BLaER1 treated with 17β-estradiol and CSF1 and Interleukin-3, amounts not matched to agents 10 nM and 100 nM (cell line): ENCODE measurements at regions not wholly inside any gene's neighbourhood (a gene's known extent, or its start where the extent isn't known, plus 50 kb on each side); places are given as distances from the start of the nearest gene placed in this dataset.

Experiments
- H3K27ac ChIP-seq, 11 experiments: shearing (Covaris generic); formaldehyde crosslinking; 2 replicates each; pipeline ENCODE4 v1.8.1; 2022
- H3K27me3 ChIP-seq, 11 experiments: shearing (Covaris generic); formaldehyde crosslinking; 2 replicates each; pipeline ENCODE4 v1.8.1; 2022
- H3K36me3 ChIP-seq, 11 experiments: shearing (Covaris generic); formaldehyde crosslinking; 2 replicates each; pipeline ENCODE4 v1.8.1; 2022
- H3K4me1 ChIP-seq, 10 experiments: shearing (Covaris generic); formaldehyde crosslinking; 2 replicates each; pipeline ENCODE4 v1.8.1; 2022
- H3K4me2 ChIP-seq, 11 experiments: shearing (Covaris generic); formaldehyde crosslinking; 2 replicates each; pipeline ENCODE4 v1.8.1; 2022
- H3K4me3 ChIP-seq, 10 experiments: shearing (Covaris generic); formaldehyde crosslinking; 2 replicates each; pipeline ENCODE4 v1.8.1; 2022
- H3K9ac ChIP-seq, 11 experiments: shearing (Covaris generic); formaldehyde crosslinking; 2 replicates each; pipeline ENCODE4 v1.8.1; 2022
- H3K9me3 ChIP-seq, 11 experiments: shearing (Covaris generic); formaldehyde crosslinking; replicated peaks in 1 of 11; 2 replicates each; pipeline ENCODE4 v1.8.1; 2022
- H4K20me1 ChIP-seq, 11 experiments: shearing (Covaris generic); formaldehyde crosslinking; 2 replicates each; pipeline ENCODE4 v1.8.1; 2022
- Cebpa-rat ChIP-seq, 11 experiments: shearing (Covaris generic); IDR thresholded peaks; 2 replicates each; pipeline ENCODE4 v1.8.1; 2022

DNA sequence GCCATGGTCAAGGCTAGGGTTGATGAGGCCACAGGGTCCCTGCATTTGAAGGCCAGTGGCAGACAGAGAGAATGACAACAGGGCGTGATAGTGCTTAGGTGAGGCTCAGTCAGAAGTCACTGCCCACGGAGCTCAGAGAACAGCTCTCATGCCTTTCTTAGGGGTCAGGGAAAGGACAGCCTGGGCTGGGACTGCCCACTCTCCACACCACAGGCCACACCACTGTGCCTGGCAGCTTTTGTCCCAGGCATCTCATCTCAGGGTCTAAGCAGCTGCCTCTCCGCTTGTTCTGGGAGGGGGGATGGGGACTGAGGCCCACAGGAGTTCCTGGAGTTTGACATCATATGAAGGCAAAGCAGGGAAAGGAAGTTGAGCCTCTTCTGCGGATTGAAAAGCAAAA is 150.2 kb upstream of the B3GAT1 start:
- H3K27me3 ChIP-seq, result peaks cover 0 to 9% (median 0%) of the 10 kb centered on the region in 11 experiments; a peak in 2 of 22 replicates
- TF ChIP-seq Cebpa-rat (IDR thresholded peaks at IDR 0.05), result no peak
- H3K36me3 ChIP-seq, result no peaks in the 10 kb centered on the region
- H3K9ac ChIP-seq, result no peak overlapping the region
- no peak overlapping the region for H3K27ac ChIP-seq
- peaks cover 7 to 25% (median 24%) of the 10 kb centered on the region in 10 experiments for H3K4me1 ChIP-seq
- no peak overlapping the region for H3K4me2 ChIP-seq
- peaks cover 0 to 13% (median 0%) of the 10 kb centered on the region in 11 experiments; a peak in 6 of 22 replicates for H4K20me1 ChIP-seq
- no peak overlapping the region for H3K4me3 ChIP-seq
- H3K9me3 ChIP-seq, result no peaks in the 10 kb centered on the region

DNA sequence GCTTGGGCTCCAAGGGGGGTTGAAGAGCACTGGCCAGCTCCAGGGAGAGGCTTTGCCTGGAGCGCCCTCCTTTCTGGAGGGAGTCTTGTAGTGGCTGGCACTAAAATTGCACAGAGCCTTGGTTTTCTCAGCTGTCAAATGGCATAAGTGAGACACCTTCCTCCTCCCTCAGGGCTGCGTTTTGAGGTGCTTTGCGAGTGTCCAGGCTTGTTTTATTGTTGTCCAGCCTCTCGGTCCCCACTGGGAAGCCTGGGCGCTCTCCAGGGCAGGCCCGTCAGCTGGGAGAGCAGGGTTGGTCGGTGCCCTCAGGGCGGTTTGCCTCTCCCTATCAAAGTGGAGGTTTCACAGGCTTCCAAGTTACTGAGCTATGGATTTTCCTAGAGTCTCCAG is 149.3 kb upstream of the B3GAT1 start:
- Histone ChIP-seq H3K4me2 (peak overlapping the region in 10 of 11 experiments; percentile 14 to 92 (median 78); a peak in 18 of 22 replicates), H3K9me3 (no peaks in the 10 kb centered on the region), H3K4me1 (peaks cover 7 to 25% (median 24%) of the 10 kb centered on the region in 10 experiments), H4K20me1 (peaks cover 0 to 13% (median 0%) of the 10 kb centered on the region in 11 experiments; a peak in 6 of 22 replicates), H3K36me3 (no peaks in the 10 kb centered on the region), H3K27ac (peak overlapping the region in 1 of 11 experiments; percentile 17; a peak in 1 of 22 replicates), H3K9ac (peak overlapping the region in 3 of 11 experiments; percentile 6 to 42 (median 35); a peak in 1 of 22 replicates), H3K4me3 (no peak overlapping the region), H3K27me3 (peaks cover 0 to 9% (median 0%) of the 10 kb centered on the region in 11 experiments; a peak in 2 of 22 replicates)
- no peak for TF ChIP-seq Cebpa-rat (IDR thresholded peaks at IDR 0.05)

- peaks cover 0 to 9% (median 0%) of the 10 kb centered on the region in 11 experiments; a peak in 2 of 22 replicates for H3K27me3 ChIP-seq
- no peak for TF ChIP-seq Cebpa-rat (IDR thresholded peaks at IDR 0.05)
- no peaks in the 10 kb centered on the region for H3K36me3 ChIP-seq
- H3K9ac ChIP-seq, result peak overlapping the region in 3 of 11 experiments; percentile 6 to 42 (median 35); a peak in 2 of 22 replicates
- peaks cover 7 to 25% (median 24%) of the 10 kb centered on the region in 10 experiments for H3K4me1 ChIP-seq
- no peak overlapping the region; a peak in 1 of 20 replicates for H3K4me3 ChIP-seq
- peak overlapping the region in 2 of 11 experiments; percentile 4 to 17; a peak in 2 of 22 replicates for H3K27ac ChIP-seq
- peaks cover 0 to 13% (median 0%) of the 10 kb centered on the region in 11 experiments; a peak in 6 of 22 replicates for H4K20me1 ChIP-seq
- no peaks in the 10 kb centered on the region for H3K9me3 ChIP-seq
- H3K4me2 ChIP-seq, result peak overlapping the region in 10 of 11 experiments; percentile 17 to 92 (median 78); a peak in 19 of 22 replicates
Measured at GRCh38 chr11:134560566-134561330, 148.7 kb upstream of the B3GAT1 start.

DNA sequence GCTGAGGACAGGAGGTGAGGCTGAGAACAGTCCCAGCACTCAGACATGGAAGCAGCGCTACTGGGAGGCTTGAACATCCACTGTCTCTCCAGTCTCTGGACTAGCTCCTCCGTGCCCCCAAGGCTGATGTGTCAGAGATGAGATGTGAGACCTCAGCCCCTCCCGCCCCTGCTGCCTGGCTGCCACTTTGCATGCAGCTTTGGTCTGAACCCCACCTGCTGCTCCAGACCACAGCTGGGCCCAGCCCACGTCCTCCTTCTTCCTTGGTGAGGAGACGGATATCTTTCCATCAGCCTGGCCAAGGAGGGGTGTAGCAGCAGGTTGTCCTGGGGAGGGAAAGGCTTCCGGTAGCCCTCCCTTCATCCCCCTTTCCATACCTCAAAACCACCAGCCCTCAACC is 148.0 kb upstream of the B3GAT1 start:
- H3K27me3 ChIP-seq, result peaks cover 0 to 9% (median 0%) of the 10 kb centered on the region in 11 experiments; a peak in 2 of 22 replicates
- H3K4me3 ChIP-seq, result no peak overlapping the region; a peak in 1 of 20 replicates
- H3K9ac ChIP-seq, result peak overlapping the region in 2 of 11 experiments; percentile 7 to 42; a peak in 2 of 22 replicates
- peak overlapping the region in 1 of 11 experiments; percentile 4; a peak in 1 of 22 replicates for H3K27ac ChIP-seq
- H3K36me3 ChIP-seq, result no peaks in the 10 kb centered on the region
- H3K4me1 ChIP-seq, result peaks cover 7 to 25% (median 24%) of the 10 kb centered on the region in 10 experiments
- TF ChIP-seq Cebpa-rat (IDR thresholded peaks at IDR 0.05), result no peak
- peak overlapping the region; percentile 2 to 92 (median 78); a peak in 18 of 22 replicates for H3K4me2 ChIP-seq
- H3K9me3 ChIP-seq, result no peaks in the 10 kb centered on the region
- peaks cover 0 to 13% (median 0%) of the 10 kb centered on the region in 11 experiments; a peak in 6 of 22 replicates for H4K20me1 ChIP-seq

- H3K4me2 ChIP-seq, result peak overlapping the region in 10 of 11 experiments; percentile 17 to 92 (median 78); a peak in 17 of 22 replicates
- H3K9ac ChIP-seq, result no peak overlapping the region
- H4K20me1 ChIP-seq, result peaks cover 0 to 13% (median 0%) of the 10 kb centered on the region in 11 experiments; a peak in 6 of 22 replicates
- H3K4me1 ChIP-seq, result peaks cover 7 to 25% (median 24%) of the 10 kb centered on the region in 10 experiments
- H3K27me3 ChIP-seq, result peaks cover 0 to 9% (median 0%) of the 10 kb centered on the region in 11 experiments; a peak in 2 of 22 replicates
- H3K36me3 ChIP-seq, result no peaks in the 10 kb centered on the region
- H3K9me3 ChIP-seq, result no peaks in the 10 kb centered on the region
- no peak for TF ChIP-seq Cebpa-rat (IDR thresholded peaks at IDR 0.05)
- H3K27ac ChIP-seq, result no peak overlapping the region
- H3K4me3 ChIP-seq, result no peak overlapping the region
Measured at GRCh38 chr11:134559602-134559962, 147.5 kb upstream of the B3GAT1 start.

DNA sequence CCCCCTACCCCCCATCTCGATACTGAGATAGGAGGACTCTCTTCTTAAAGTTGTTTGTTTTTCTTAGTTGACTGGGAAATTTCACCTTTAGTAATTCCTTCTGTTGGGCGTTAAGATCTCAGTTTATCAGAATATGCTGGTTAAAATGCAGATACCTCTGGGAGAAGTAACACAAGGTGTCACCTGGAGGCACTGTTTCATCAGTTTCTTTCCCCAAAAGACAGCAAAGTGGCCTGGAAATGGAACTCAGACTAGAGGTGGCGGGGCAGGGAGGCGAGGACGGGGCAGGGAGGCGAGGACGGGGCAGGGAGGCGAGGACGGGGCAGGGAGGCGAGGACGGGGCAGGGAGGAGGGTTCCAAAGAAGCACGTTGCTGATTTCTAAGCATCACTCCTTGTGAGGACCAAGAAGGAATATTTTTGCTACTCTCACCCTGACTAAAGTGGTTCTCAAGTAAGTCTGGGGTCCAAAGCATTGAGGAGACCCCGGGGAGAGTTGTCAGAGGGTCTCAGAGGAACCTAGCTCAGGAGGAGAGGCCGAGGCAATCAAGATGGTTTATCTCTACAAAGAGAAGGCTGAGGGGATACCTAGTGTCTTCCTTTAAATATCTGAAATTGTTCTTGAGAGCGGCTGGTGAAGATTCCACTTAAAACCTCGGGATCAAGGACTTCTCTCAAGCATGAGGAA is 147.0 kb upstream of the B3GAT1 start:
- Histone ChIP-seq H3K4me2 (peak overlapping the region in 8 of 11 experiments; percentile 68 to 92 (median 80); a peak in 15 of 22 replicates), H3K27me3 (peaks cover 0 to 9% (median 0%) of the 10 kb centered on the region in 11 experiments; a peak in 2 of 22 replicates), H4K20me1 (peaks cover 0 to 13% (median 0%) of the 10 kb centered on the region in 11 experiments; a peak in 6 of 22 replicates), H3K9me3 (no peaks in the 10 kb centered on the region), H3K4me1 (peaks cover 7 to 25% (median 24%) of the 10 kb centered on the region in 10 experiments), H3K4me3 (no peak overlapping the region), H3K36me3 (no peaks in the 10 kb centered on the region), H3K27ac (no peak overlapping the region), H3K9ac (no peak overlapping the region)
- no peak for TF ChIP-seq Cebpa-rat (IDR thresholded peaks at IDR 0.05)

DNA sequence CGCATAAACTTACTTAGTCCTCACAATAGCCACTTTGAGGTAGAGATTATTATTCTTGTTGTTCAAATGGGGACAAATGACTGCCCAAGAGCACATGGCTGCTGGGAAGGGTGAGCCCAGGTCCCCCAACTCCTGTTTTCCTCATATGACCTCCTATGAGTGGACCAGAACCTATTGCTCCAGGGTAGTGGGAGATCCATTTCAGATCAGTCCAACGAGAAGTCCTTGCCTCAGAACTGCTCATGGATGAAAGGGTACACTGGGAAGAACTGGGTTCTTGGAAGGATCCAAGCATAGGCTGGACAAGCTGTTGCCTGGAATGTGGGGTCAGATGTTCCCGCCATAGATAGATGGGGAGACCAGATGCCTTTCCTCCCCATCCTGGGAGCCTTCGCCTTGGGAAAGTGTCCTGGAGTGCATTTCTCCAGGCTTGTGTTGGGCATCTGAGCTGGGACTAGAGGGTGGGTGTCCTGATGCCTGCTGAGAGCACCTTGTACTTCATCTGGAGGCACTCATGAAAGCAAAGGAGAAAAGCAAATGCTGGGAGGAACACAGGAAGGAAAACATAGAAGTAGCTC is 146.3 kb upstream of the B3GAT1 start:
- peaks cover 0 to 13% (median 0%) of the 10 kb centered on the region in 11 experiments; a peak in 6 of 22 replicates for H4K20me1 ChIP-seq
- no peak overlapping the region for H3K9ac ChIP-seq
- TF ChIP-seq Cebpa-rat (IDR thresholded peaks at IDR 0.05), result no peak

DNA sequence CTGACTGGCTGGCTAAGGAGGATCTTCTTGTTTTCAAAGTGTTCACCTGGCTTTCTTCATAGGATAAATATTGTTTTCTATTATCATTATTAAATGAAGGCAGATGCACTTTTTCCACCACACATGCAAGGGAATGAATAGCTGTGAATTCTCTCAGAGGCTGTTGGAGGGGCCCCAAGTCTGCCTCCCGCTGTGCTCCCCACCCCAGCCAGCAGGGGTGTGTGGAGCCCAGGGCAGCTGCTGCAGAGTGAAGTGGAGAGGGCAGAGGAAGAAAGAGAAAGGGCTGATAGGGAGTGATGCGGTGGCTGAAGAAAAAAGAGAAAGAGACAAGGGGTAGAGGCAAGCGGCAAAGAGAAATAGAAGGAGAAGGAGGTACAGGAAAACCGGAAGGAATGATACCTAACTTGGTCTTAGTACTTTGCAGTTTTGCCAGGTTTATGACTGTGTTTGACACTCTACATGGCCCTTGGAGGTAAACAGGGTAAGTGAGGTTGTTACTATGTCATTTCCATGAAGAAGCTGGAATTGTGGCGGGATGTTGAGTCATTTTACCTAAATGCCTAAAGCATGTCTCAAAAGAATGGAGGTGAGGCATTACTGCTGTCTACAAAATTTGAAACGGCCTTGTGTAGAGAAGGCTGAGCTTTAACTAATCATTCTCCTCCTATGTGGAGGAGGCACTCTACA is 145.7 kb upstream of the B3GAT1 start:
- H3K27ac ChIP-seq, result no peak overlapping the region
- TF ChIP-seq Cebpa-rat (IDR thresholded peaks at IDR 0.05), result no peak
- H3K4me2 ChIP-seq, result no peak overlapping the region
- H3K9me3 ChIP-seq, result no peaks in the 10 kb centered on the region
- no peak overlapping the region for H3K4me3 ChIP-seq
- peaks cover 7 to 25% (median 24%) of the 10 kb centered on the region in 10 experiments for H3K4me1 ChIP-seq
- H4K20me1 ChIP-seq, result peaks cover 0 to 13% (median 0%) of the 10 kb centered on the region in 11 experiments; a peak in 6 of 22 replicates
- no peaks in the 10 kb centered on the region for H3K36me3 ChIP-seq
- peaks cover 0 to 9% (median 0%) of the 10 kb centered on the region in 11 experiments; a peak in 2 of 22 replicates for H3K27me3 ChIP-seq
- no peak overlapping the region for H3K9ac ChIP-seq

More for the DNA sequence above, 146.3 kb upstream of the B3GAT1 start:
- H3K9me3 ChIP-seq, result no peaks in the 10 kb centered on the region
- no peak overlapping the region for H3K4me3 ChIP-seq
- H3K27ac ChIP-seq, result no peak overlapping the region
- no peaks in the 10 kb centered on the region for H3K36me3 ChIP-seq
- peaks cover 0 to 9% (median 0%) of the 10 kb centered on the region in 11 experiments; a peak in 2 of 22 replicates for H3K27me3 ChIP-seq
- H3K4me1 ChIP-seq, result peaks cover 7 to 25% (median 24%) of the 10 kb centered on the region in 10 experiments
- no peak overlapping the region for H3K4me2 ChIP-seq
